HepG2 (cell line): ENCODE measurements at regions not wholly inside any gene's neighbourhood (a gene's known extent, or its start where the extent isn't known, plus 50 kb on each side); places are given as distances from the start of the nearest gene placed in this dataset.

Experiments used
- ATAC-seq: fragments of 200-7000 bp; cut with Tn5 transposase; 3 replicates; pipeline ENCODE4 v1.9.1; 2020; ENCODE audit warnings: mild to moderate bottlenecking, moderate library complexity
- BruUV-seq: library from RNA; stranded (reverse); fragments of 400-500 nt; replicated peaks from 2 replicates; lab custom pipeline; 2021; lab: Mats Ljungman, UMichigan
- CTCF ChIA-PET: fragments of 300-600 bp; formaldehyde crosslinking; extraction: SDS; loops from one replicate; lab custom pipeline; 2021; ENCODE audit warnings: low total read pairs, inconsistent platforms, low intra/inter-chr PET ratio; lab: Yijun Ruan, JAX
- POLR2A ChIA-PET: fragments of 350-600 bp; sonication (Branson Sonifier 250); formaldehyde crosslinking; loops from one replicate; lab custom pipeline; 2020; ENCODE audit warnings: antibody characterized with exemption, inconsistent platforms; lab: Yijun Ruan, JAX
- DNase-seq: peaks from one replicate; pipeline ENCODE4 v3.0.0-alpha.2; 2015; ENCODE audit warnings: low spot score
- FAIRE-seq: peaks from 3 replicates; lab custom pipeline; 2011; peaks lifted over from hg19 to GRCh38; lab: Jason Lieb, UNC
- H2AFZ ChIP-seq: one replicate; pipeline ENCODE4 v1.6.1; 2011; ENCODE audit warnings: low read length, inconsistent platforms
- H3K27ac ChIP-seq: fragments of 300-600 bp; 3 replicates; pipeline ENCODE4 v1.8.0; 2011; ENCODE audit warnings: mixed run types, mild to moderate bottlenecking, mixed read lengths, low read length, inconsistent platforms; ENCODE audit not compliant: insufficient read depth; ENCODE audit errors: extremely low read length
- H3K27me3 ChIP-seq, 2 experiments: fragments of 200-600 bp in 1 of 2; 2 replicates in 1 of 2; 3 replicates in 1 of 2; pipeline versions ENCODE4 v1.6.0 to v1.8.0; 2011; ENCODE audit warnings: low read length in 2 of 2, mild to moderate bottlenecking in 2 of 2, moderate library complexity in 2 of 2, inconsistent platforms in 1 of 2; ENCODE audit not compliant: insufficient read depth in 2 of 2, control insufficient read depth in 1 of 2
- H3K36me3 ChIP-seq, 2 experiments: fragments of 200-600 bp in 1 of 2; replicated peaks in 1 of 2; 2 replicates in 1 of 2; 3 replicates in 1 of 2; pipeline versions ENCODE4 v1.5.1 to v1.8.0; 2011; ENCODE audit warnings: low read length in 2 of 2, inconsistent platforms in 1 of 2; ENCODE audit not compliant: insufficient read depth in 2 of 2, control insufficient read depth in 1 of 2
- H3K4me1 ChIP-seq: 2 replicates; pipeline ENCODE4 v1.5.1; 2012; ENCODE audit warnings: low read length, inconsistent platforms; ENCODE audit not compliant: insufficient read depth
- H3K4me2 ChIP-seq: 2 replicates; pipeline ENCODE4 v1.6.0; 2011; ENCODE audit warnings: low read depth, low read length, inconsistent platforms
- H3K4me3 ChIP-seq, 3 experiments: fragments of 200-600 bp in 1 of 3; sonication (generic), shearing (Covaris generic) in 1 of 3; replicated peaks in 1 of 3; 2 replicates each; pipeline ENCODE4 v1.5.1; 2011 to 2016; ENCODE audit warnings: low read length in 3 of 3, inconsistent platforms in 2 of 3, low read depth in 2 of 3, mild to moderate bottlenecking in 2 of 3, control low read depth in 1 of 3, mixed read lengths in 1 of 3; ENCODE audit not compliant: insufficient read depth in 1 of 3
- H3K79me2 ChIP-seq: one replicate; pipeline ENCODE4 v1.6.1; 2011; ENCODE audit warnings: low read length, inconsistent platforms; ENCODE audit not compliant: insufficient read depth
- H3K9ac ChIP-seq: 2 replicates; pipeline ENCODE4 v1.6.0; 2011; ENCODE audit warnings: mild to moderate bottlenecking, low read depth, low read length, inconsistent platforms; ENCODE audit not compliant: insufficient read depth
- H3K9me3 ChIP-seq: 2 replicates; pipeline ENCODE4 v1.5.1; 2012; ENCODE audit warnings: mild to moderate bottlenecking, low read length
- H4K20me1 ChIP-seq: 2 replicates; pipeline ENCODE4 v1.6.0; 2011; ENCODE audit warnings: inconsistent platforms, mild to moderate bottlenecking, low read length, moderate library complexity; ENCODE audit not compliant: insufficient read depth
- BCLAF1 ChIP-seq: fragments of 450-650 bp; IDR thresholded peaks from 2 replicates; pipeline ENCODE4 v1.6.1; 2017; ENCODE audit warnings: mild to moderate bottlenecking
- MXD4 ChIP-seq: IDR thresholded peaks from 2 replicates; pipeline ENCODE4 v1.6.1; 2016; ENCODE audit warnings: mild to moderate bottlenecking, missing biosample characterization, missing genetic modification reagents
- NR0B2 ChIP-seq: sonication (generic); formaldehyde crosslinking; IDR thresholded peaks from 2 replicates; pipeline ENCODE4 v1.4.0; 2020; ENCODE audit warnings: mild to moderate bottlenecking, missing genetic modification reagents
- YEATS4 ChIP-seq: sonication (generic); formaldehyde crosslinking; IDR thresholded peaks from 2 replicates; pipeline ENCODE4 v1.4.0; 2020; ENCODE audit warnings: missing genetic modification reagents, borderline replicate concordance
- ZKSCAN5 ChIP-seq: sonication (generic); formaldehyde crosslinking; IDR thresholded peaks from 2 replicates; pipeline ENCODE4 v1.5.1; 2020; ENCODE audit warnings: mild to moderate bottlenecking, missing genetic modification reagents
- in situ Hi-C: cut with HindIII; loops from 2 replicates; pipeline ENCODE4 v1.10.0; 2017; ENCODE audit warnings: low pct_unique_long_range_greater_than_20kb; ENCODE audit not compliant: extremely low pct_ligation_motif_present
- intact Hi-C: fragments of 100-400 bp; cut with micrococcal nuclease; formaldehyde crosslinking; loops from one replicate; pipeline ENCODE4 v1.10.0; 2022; ENCODE audit not compliant: unreplicated experiment

- H3K27me3 ChIP-seq: no peaks in the 10 kb centered on the region
- no peak for FAIRE-seq
These were observed 230.1 kb upstream of the GJB5 start for GRCh38 chr1:34524783-34525182.

More at GRCh38 chr1:34524783-34525182, 230.1 kb upstream of the GJB5 start:
- no peaks in the 10 kb centered on the region for H3K4me1 ChIP-seq
- no peak for DNase-seq
- ChIA-PET POLR2A (no interaction called here), CTCF (no interaction called here)
- H3K4me3 ChIP-seq: no peak overlapping the region
- no peak for ATAC-seq
- no peak overlapping the region for H2AFZ ChIP-seq
- TF ChIP-seq YEATS4 (CRISPR knock-in tag): no peak
- no peak for TF ChIP-seq MXD4 (CRISPR knock-in tag)
- no peak for TF ChIP-seq NR0B2 (CRISPR knock-in tag)
- TF ChIP-seq ZKSCAN5 (CRISPR knock-in tag): no peak
- no peak for TF ChIP-seq BCLAF1
- in situ Hi-C loops: no loop called here
- no peaks in the 10 kb centered on the region for H3K36me3 ChIP-seq
- no peak overlapping the region for H3K4me2 ChIP-seq
- no peaks in the 10 kb centered on the region for H3K9me3 ChIP-seq
- no peaks in the 10 kb centered on the region for H3K79me2 ChIP-seq
- no TSS peak for BruUV-seq
- intact Hi-C loops: no loop called here
- H3K27ac ChIP-seq: no peak overlapping the region
- no peak overlapping the region for H3K9ac ChIP-seq
- no peaks in the 10 kb centered on the region for H4K20me1 ChIP-seq
